Activated naive CD4-positive, alpha-beta T cell treated with anti-CD3 and anti-CD28 coated beads, Interleukin-2, amount 50 U/mL, for 24 hours (primary cell): ENCODE measurements at regions not wholly inside any gene's neighbourhood (a gene's known extent, or its start where the extent isn't known, plus 50 kb on each side); places are given as distances from the start of the nearest gene placed in this dataset.
"Not testable (repeated sequence)": the region's sequence is repeated elsewhere in the genome, so short reads cannot be mapped to it uniquely, and the experiment has no call there.

Experiments
- H3K27ac Mint-ChIP-seq: one replicate; pipeline ENCODE4 v1.8.0; 2021; ENCODE audit warnings: mild to moderate bottlenecking, mixed read lengths
- H3K27me3 Mint-ChIP-seq: one replicate; pipeline ENCODE4 v1.8.0; 2021; ENCODE audit warnings: mixed read lengths
- H3K36me3 Mint-ChIP-seq: one replicate; pipeline ENCODE4 v1.8.0; 2021; ENCODE audit warnings: mixed read lengths
- H3K4me1 Mint-ChIP-seq: one replicate; pipeline ENCODE4 v1.8.0; 2021; ENCODE audit warnings: mixed read lengths
- H3K4me3 Mint-ChIP-seq: one replicate; pipeline ENCODE4 v1.8.0; 2021; ENCODE audit warnings: mild to moderate bottlenecking, mixed read lengths
- H3K9me3 Mint-ChIP-seq: one replicate; pipeline ENCODE4 v1.8.0; 2021; ENCODE audit warnings: mixed read lengths

DNA sequence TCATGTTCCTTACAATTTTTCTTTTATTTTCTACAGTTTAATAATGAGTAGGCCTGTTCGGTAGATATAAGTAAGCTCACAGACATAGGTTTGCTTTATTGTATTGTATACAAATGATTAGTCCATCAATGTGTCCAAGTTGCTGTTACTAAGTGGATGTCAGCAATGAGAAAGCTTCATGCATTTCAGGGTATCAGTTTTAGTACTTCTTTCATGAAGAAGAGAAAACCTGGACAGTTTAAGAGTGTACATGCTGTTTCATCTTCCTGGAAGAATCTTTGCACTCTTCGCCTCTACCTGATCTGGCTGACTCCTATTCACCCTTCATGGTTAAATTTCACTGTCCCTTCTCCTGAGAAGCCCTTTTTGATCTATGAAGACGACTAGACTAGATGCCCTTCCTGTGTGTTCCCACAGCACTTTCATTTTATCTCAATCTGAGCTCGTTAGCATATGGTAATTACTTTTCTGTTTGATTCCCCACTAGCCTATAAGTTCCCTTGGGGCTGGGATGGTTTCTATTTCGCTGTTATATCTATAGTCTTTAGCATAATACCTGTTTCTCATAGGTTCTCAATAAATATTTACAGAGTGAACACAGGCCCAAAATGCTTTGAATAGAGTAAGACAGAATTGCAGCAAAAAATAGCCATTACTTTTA is 70.7 kb downstream of the CETN3 start:
- Mint-ChIP-seq H3K27ac (no peak overlapping the region), H3K4me3 (no peak overlapping the region), H3K9me3 (no peaks in the 10 kb centered on the region), H3K27me3 (peaks cover 15% of the 10 kb centered on the region), H3K4me1 (no peaks in the 10 kb centered on the region), H3K36me3 (no peaks in the 10 kb centered on the region)

DNA sequence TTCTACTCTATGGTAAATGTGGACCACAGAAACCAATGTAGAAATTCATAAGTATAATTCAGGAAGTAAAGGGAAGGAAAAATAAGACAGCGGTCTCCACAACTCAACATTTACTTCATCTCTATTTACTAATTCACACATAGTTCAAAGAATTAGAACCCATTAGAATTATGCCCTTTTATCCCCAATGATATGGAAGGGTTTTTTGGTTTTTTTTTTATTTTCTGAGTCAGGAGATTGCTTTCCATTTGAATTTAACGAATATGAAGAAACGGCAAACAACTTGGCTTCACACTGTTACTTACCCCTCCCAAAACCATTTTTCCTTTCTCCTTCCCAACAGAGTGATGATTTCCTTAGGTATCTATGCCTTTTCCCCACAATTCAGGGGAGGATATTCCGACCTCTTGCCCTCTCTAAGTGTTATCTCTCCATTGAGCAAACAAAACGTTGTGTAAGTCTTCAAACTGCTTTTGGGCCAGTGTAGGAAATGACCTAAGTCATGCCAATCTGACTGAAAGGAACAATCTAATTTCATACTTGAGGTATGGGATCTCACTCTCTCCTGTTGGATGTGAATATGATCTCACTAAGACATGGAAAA is 72.0 kb downstream of the CETN3 start:
- Mint-ChIP-seq H3K4me1 (no peaks in the 10 kb centered on the region), H3K27ac (no peak overlapping the region), H3K9me3 (no peaks in the 10 kb centered on the region), H3K4me3 (no peak overlapping the region), H3K27me3 (peaks cover 13% of the 10 kb centered on the region), H3K36me3 (no peaks in the 10 kb centered on the region)

DNA sequence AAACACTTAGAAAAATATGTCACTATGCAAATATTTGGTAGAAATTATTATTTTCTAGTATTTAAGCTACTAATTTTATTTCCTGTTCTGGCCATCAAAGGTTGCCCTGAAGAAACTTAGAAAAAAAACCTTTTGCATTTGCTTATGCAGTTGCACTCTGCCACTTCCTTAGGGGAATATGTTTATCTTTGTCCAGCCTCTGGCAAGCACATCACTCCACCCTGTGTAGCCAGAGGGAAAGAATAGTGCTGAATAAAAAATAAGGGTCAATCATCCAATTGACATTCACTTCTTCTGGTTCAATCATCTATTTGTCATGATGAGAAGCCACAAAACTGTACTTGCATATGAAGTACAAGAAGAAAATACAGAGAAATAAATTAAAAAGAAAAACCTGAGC is 72.8 kb downstream of the CETN3 start:
- Mint-ChIP-seq H3K36me3 (no peaks in the 10 kb centered on the region), H3K4me3 (no peak overlapping the region), H3K9me3 (no peaks in the 10 kb centered on the region), H3K27ac (no peak overlapping the region), H3K27me3 (peaks cover 16% of the 10 kb centered on the region), H3K4me1 (no peaks in the 10 kb centered on the region)

DNA sequence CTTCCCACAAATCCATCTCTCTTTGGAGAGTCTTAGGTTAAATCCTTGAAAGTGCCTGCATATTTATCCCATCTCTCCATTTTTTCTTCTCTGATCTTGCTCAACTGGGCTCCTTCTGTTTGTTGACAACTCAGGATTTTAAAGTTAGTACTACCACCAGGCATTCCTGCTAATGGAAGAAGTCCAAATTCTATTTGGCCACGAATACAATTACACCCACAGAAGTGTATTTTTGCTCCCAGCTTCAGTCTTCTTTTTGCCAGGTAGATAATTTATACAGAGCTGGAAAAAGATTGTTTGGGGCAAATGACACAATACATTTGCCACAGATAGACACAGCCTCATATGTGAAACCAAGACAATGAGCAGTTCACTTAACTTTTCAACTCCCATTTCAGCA is 74.8 kb downstream of the CETN3 start:
- no peaks in the 10 kb centered on the region for H3K36me3 Mint-ChIP-seq
- H3K4me3 Mint-ChIP-seq, result no peak overlapping the region
- no peaks in the 10 kb centered on the region for H3K4me1 Mint-ChIP-seq
- no peaks in the 10 kb centered on the region for H3K9me3 Mint-ChIP-seq
- H3K27me3 Mint-ChIP-seq, result peaks cover 16% of the 10 kb centered on the region
- H3K27ac Mint-ChIP-seq, result no peak overlapping the region

DNA sequence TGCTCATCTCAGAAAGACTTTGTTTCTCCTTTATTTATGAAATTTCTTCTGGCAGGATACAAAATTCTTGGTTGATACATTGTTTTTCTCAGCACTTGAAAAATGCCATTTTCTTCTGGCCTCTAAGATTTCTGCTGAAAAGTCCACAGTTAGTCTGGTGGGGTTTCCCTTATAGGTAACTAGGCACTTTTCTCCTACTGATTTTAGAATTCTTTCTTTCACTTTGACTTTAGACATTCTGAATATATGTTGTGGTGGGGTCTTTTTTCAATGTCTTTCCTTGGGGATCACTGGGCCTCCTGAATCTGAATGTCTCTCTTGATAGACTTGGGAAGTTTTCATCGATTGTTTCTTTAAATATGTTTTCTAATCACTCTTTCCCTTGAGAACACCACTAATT is 79.6 kb downstream of the CETN3 start:
- Mint-ChIP-seq H3K27ac (no peak overlapping the region), H3K4me3 (no peak overlapping the region), H3K27me3 (peaks cover 9% of the 10 kb centered on the region), H3K36me3 (no peaks in the 10 kb centered on the region), H3K4me1 (no peaks in the 10 kb centered on the region), H3K9me3 (no peaks in the 10 kb centered on the region)

DNA sequence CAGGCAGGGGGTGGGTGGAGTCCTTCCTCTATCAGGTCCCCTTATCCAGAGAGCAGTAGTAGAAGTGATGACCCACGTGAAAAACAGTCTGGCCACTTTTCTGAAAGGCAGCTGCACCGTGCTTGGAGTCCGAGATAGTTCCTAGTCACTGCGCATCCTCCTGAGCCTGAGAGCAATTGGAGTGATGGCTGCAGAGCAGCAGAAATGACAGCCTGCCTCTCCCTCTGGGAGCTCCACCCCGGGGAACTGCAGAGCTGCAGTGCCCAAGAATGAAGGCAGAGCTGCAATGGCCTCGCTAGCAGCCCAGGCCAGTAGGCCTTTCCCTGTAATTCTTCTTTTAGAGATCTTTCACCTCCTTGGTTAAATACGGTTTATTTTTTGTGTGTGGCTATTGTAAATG is 82.6 kb downstream of the CETN3 start:
- H3K36me3 Mint-ChIP-seq, result no peaks in the 10 kb centered on the region
- peaks cover 6% of the 10 kb centered on the region for H3K27me3 Mint-ChIP-seq
- no peak overlapping the region for H3K27ac Mint-ChIP-seq
- H3K4me1 Mint-ChIP-seq, result no peaks in the 10 kb centered on the region
- no peak overlapping the region for H3K4me3 Mint-ChIP-seq
- H3K9me3 Mint-ChIP-seq, result no peaks in the 10 kb centered on the region

DNA sequence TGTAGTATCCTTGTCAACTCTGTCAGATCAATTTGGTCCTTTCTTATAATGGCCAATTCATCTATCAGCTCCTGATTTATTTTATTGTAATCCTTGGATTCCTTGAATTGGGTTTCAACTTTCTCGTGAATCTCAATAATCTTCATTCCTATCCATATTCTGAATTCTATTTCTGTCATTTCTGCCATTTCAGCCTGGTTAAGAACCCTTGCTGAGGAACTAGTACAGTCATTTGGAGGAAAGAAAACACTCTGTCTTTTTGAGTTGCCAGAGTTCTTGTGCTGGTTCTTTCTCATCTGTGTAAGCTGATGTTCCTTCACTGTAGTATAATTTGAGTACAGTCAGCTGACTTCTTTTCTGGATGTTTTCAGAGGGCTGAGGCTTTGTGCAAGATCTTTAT is 84.5 kb downstream of the CETN3 start:
- Mint-ChIP-seq H3K27ac (no peak overlapping the region), H3K9me3 (no peaks in the 10 kb centered on the region), H3K36me3 (no peaks in the 10 kb centered on the region), H3K4me1 (no peaks in the 10 kb centered on the region), H3K4me3 (no peak overlapping the region), H3K27me3 (peaks cover 8% of the 10 kb centered on the region)

DNA sequence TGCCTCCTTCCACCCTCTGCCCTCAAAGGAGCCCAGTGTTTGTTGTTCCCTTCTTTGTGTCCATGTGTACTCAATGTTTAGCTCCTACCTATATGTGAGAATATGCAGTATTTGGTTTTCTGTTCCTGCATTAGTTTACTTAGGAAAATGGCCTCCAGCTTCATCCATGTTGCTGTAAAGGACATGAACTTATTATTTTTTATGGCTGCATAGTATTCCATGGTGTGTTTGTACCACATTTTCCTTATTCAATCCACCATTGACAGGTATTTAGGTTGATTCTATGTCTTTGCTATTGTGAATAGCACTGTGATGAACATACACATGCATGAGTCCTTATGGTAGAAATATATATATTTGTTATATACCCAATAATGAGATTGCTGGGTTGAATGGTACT is 89.2 kb downstream of the CETN3 start:
- H3K9me3 Mint-ChIP-seq, H3K4me1 Mint-ChIP-seq, H3K4me3 Mint-ChIP-seq, H3K36me3 Mint-ChIP-seq, H3K27me3 Mint-ChIP-seq, H3K27ac Mint-ChIP-seq: not testable (repeated sequence)

DNA sequence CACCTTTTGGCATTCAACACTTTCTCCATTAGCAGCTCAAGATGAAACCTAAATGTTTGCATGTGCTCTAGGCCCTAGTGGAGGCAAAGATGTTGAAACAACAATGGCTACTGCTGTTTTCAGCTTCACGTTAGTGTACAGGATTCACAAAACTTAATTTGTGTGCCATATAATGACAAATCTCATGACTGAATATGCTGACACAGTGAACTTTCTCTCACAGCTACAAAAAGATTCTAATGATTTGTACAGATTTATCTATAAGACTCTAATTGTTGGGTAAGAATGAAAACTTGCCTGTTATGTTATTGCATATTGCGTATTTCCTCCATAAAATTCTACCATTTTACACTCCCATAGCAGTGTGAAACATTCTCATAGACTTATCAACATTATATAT is 97.5 kb downstream of the CETN3 start:
- Mint-ChIP-seq H3K27ac (no peak overlapping the region), H3K27me3 (peaks cover 3% of the 10 kb centered on the region), H3K4me1 (no peaks in the 10 kb centered on the region), H3K36me3 (no peaks in the 10 kb centered on the region), H3K9me3 (no peaks in the 10 kb centered on the region), H3K4me3 (no peak overlapping the region)

DNA sequence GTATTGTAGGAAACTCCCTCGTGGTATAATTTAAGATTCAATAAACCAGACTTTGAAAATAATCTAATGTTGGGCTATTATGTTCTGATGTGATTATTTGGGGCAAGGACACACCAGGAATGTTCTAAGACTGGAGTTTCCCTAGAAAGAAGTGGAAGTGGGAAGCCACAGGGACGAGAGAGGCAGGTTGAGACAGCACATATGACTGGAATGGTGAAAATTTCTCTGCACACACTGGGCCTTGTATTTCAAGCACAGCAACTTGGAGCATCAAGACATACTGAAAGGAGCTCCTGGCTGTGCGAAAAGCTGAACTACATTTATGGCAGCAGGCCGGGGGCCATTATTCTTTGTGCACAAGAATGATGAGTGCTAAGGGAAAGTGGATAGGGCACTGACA is 98.2 kb downstream of the CETN3 start:
- no peaks in the 10 kb centered on the region for H3K4me1 Mint-ChIP-seq
- peaks cover 3% of the 10 kb centered on the region for H3K27me3 Mint-ChIP-seq
- no peak overlapping the region for H3K4me3 Mint-ChIP-seq
- no peaks in the 10 kb centered on the region for H3K9me3 Mint-ChIP-seq
- H3K27ac Mint-ChIP-seq, result no peak overlapping the region
- no peaks in the 10 kb centered on the region for H3K36me3 Mint-ChIP-seq

DNA sequence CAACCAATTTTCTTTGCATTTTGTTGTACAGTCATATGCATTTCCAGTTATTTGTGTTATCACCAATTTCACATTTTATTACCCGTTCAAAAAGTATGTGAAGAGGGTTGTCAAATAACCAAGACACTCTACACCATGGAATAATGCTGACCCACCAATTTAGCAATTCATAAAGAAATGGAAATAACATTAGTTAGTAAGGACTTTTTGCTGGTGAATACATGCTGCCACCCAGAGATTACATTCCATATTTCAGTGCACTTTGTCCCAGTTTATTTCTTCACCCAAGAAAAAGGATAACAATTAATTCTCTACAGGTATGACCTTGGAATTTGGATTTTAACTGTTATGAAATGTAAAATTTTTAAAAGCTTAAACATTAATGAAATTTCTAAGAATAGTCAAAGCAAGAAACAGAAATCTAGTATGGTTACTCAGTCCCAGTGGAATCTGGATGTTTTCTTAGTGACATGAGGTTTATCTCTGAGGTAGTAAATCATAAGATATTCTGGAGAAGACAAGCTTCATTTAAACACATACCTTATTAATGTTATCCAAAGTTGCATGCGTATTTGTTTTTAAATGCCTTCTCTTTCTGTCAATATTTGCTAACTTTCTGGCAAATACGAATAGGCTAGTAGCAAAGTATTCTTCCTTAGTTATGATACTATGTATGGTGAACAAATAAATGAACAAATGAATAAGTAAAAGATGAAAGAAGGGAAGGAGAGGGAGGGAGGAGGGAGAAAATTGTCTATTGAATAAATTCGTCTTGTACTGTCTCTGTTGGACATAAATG is 100.6 kb downstream of the CETN3 start:
- Mint-ChIP-seq H3K27ac (no peak overlapping the region), H3K4me1 (no peaks in the 10 kb centered on the region), H3K4me3 (no peak overlapping the region), H3K9me3 (no peaks in the 10 kb centered on the region), H3K36me3 (no peaks in the 10 kb centered on the region), H3K27me3 (peaks cover 2% of the 10 kb centered on the region)

DNA sequence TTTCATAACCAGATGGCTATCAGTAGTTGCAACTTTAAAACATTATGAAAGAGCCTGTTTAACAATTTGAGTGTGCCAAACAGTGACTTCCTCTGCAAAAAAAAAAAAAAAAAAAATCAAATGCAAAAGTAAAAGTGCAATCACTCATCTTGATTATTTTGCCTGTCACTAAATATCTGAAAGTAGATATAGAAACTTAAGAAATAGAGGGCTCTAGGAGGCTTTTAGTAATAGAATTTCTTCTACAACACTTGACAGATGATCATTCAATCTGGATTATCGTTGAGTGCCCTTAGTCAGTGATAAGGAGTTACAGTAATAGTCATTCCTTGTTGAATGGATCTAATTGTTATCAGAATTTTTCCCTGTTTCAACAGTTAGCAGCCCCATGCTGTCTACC is 101.8 kb downstream of the CETN3 start:
- Mint-ChIP-seq H3K9me3 (no peaks in the 10 kb centered on the region), H3K4me1 (no peaks in the 10 kb centered on the region), H3K4me3 (no peak overlapping the region), H3K27me3 (peaks cover 1% of the 10 kb centered on the region), H3K27ac (no peak overlapping the region), H3K36me3 (no peaks in the 10 kb centered on the region)

DNA sequence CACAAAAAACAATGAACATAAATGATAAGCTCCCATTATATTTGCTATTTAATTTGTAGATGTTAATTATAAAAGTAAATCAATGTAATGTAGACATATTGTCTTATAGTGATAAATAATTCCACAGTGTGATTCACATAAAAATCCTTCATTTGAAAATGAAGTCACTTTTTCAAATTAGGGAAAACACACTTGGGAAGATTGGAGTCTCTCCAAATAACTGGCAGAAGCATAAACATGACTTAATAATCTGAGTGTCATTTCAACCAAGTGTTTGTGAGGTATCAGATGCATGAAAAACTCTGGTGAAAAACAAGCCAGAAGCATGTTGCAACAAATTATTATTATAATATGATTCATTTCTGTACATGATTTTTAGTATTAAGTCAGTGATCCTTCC is 102.2 kb downstream of the CETN3 start:
- H3K27ac Mint-ChIP-seq, result no peak overlapping the region
- peaks cover 1% of the 10 kb centered on the region for H3K27me3 Mint-ChIP-seq
- H3K4me1 Mint-ChIP-seq, result no peaks in the 10 kb centered on the region
- no peaks in the 10 kb centered on the region for H3K36me3 Mint-ChIP-seq
- H3K4me3 Mint-ChIP-seq, result no peak overlapping the region
- no peaks in the 10 kb centered on the region for H3K9me3 Mint-ChIP-seq

DNA sequence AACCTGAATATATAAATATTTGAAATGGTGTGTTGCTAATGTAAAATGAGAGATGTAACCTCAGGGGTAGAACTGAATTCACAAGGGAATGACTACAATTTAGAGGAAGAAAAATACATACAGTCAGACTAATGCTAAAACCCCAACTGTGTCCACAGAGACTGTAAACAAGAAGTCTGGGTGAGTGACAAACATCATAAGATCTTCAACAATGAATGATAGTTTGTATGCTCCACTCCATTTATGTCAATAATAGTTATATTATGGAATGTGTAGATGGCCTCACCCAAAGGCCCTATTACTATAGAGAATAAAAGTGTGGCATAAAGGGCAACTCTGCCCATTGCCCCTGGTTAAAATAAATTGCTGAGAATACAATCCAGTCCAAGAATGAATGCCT is 102.9 kb downstream of the CETN3 start:
- no peaks in the 10 kb centered on the region for H3K4me1 Mint-ChIP-seq
- H3K27ac Mint-ChIP-seq, result no peak overlapping the region
- no peak overlapping the region for H3K4me3 Mint-ChIP-seq
- peaks cover 3% of the 10 kb centered on the region for H3K27me3 Mint-ChIP-seq
- H3K9me3 Mint-ChIP-seq, result no peaks in the 10 kb centered on the region
- H3K36me3 Mint-ChIP-seq, result no peaks in the 10 kb centered on the region

DNA sequence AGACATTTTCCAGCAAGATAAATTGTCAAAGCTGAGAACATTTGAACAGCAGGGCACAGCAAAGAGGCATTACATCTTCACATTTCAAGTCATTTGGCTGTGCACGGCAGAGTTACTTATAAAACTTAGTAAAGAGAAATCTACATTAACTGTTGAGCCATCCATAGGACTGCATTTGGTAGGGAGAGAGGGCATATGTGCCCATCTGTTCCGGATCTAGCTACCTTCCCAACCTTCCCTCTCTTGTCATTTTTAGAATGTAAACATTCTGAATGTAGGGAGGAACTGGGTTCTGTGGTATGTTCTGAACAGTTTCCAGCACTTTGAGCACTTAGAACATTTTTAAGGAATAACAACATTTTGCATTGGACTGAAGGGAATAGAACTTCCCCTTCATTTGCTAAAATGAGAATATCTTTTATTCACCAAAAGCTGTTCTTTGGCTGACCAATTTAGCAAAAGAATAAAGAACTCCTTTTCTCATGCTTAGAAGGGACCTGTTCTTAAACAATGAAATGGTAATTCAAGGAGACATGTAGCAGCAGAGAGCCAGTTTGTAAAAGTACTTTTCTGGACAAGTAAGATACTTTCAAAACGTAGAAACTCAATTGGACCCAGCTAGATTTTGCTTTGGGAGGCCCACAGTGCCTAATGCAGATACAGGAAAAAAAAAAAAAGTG is 104.4 kb downstream of the CETN3 start:
- Mint-ChIP-seq H3K9me3 (no peaks in the 10 kb centered on the region), H3K27me3 (peaks cover 3% of the 10 kb centered on the region), H3K4me1 (no peaks in the 10 kb centered on the region), H3K4me3 (no peak overlapping the region), H3K27ac (no peak overlapping the region), H3K36me3 (no peaks in the 10 kb centered on the region)

DNA sequence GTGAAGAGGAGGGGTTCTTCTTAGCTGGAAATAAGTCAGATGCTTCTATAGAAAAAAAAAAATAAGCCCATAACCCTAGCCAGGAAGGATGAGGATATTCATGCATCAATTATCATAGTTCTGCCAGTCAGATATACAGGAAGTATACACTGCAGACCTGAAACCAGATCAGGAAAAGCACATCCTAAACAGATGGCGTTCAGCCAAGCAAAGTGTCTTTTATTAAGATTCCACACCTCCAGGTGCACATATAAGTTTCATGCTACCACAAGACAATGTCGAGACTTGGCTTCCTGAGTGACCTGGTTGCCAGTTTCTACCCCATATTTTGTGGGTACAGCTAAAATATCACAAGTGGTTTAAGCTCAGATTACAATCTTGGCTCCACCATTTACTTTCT is 108.3 kb downstream of the CETN3 start:
- Mint-ChIP-seq H3K27me3 (peaks cover 4% of the 10 kb centered on the region), H3K27ac (no peak overlapping the region), H3K36me3 (no peaks in the 10 kb centered on the region), H3K4me3 (no peak overlapping the region), H3K9me3 (no peaks in the 10 kb centered on the region), H3K4me1 (no peaks in the 10 kb centered on the region)
